Fibroblast of villous mesenchyme (primary cell): ENCODE measurements at regions not wholly inside any gene's neighbourhood (a gene's known extent, or its start where the extent isn't known, plus 50 kb on each side); places are given as distances from the start of the nearest gene placed in this dataset.

Experiments used
- DNase-seq: peaks from one replicate; pipeline ENCODE4 v3.0.0-alpha.2; 2010; ENCODE audit warnings: low read depth
- H3K4me3 ChIP-seq: 2 replicates; pipeline ENCODE4 v1.5.1; 2011; ENCODE audit warnings: low read depth, mild to moderate bottlenecking, low read length
- CTCF ChIP-seq: IDR thresholded peaks from 2 replicates; pipeline ENCODE4 v1.5.1; 2012; ENCODE audit warnings: low read depth, mild to moderate bottlenecking, low read length; ENCODE audit not compliant: insufficient read depth

- no peak for TF ChIP-seq CTCF
- H3K4me3 ChIP-seq, result no peak overlapping the region
- DNase-seq, result no peak
Measured at GRCh38 chr9:84485539-84485938, 145.0 kb upstream of the SLC28A3 start.

GRCh38 chr9:84486663-84487062 is 146.1 kb upstream of the SLC28A3 start:
- H3K4me3 ChIP-seq, result no peak overlapping the region
- no peak for DNase-seq

GRCh38 chr9:84490206-84490841 is 149.8 kb upstream of the SLC28A3 start:
- no peak for DNase-seq
- TF ChIP-seq CTCF, result no peak

More at GRCh38 chr9:84486663-84487062, 146.1 kb upstream of the SLC28A3 start:
- TF ChIP-seq CTCF, result no peak

GRCh38 chr9:84490842-84491325 is 150.3 kb upstream of the SLC28A3 start:
- no peak overlapping the region for H3K4me3 ChIP-seq
- no peak for TF ChIP-seq CTCF
- no peak for DNase-seq

More at GRCh38 chr9:84490206-84490841, 149.8 kb upstream of the SLC28A3 start:
- H3K4me3 ChIP-seq, result no peak overlapping the region

GRCh38 chr9:84492366-84493159 is 152.0 kb upstream of the SLC28A3 start:
- no peak for DNase-seq
- TF ChIP-seq CTCF, result no peak
- H3K4me3 ChIP-seq, result no peak overlapping the region

- DNase-seq, result no peak
- TF ChIP-seq CTCF, result no peak
- no peak overlapping the region for H3K4me3 ChIP-seq
Measured at GRCh38 chr9:84493284-84493947, 152.9 kb upstream of the SLC28A3 start.
